ENCODE measurements at regions not wholly inside any gene's neighbourhood (a gene's known extent, or its start where the extent isn't known, plus 50 kb on each side); places are given as distances from the start of the nearest gene placed in this dataset.

- DNase-seq, result no peak
These were observed 189.7 kb downstream of the MIAT start for GRCh38 chr22:26847046-26847445.

DNA sequence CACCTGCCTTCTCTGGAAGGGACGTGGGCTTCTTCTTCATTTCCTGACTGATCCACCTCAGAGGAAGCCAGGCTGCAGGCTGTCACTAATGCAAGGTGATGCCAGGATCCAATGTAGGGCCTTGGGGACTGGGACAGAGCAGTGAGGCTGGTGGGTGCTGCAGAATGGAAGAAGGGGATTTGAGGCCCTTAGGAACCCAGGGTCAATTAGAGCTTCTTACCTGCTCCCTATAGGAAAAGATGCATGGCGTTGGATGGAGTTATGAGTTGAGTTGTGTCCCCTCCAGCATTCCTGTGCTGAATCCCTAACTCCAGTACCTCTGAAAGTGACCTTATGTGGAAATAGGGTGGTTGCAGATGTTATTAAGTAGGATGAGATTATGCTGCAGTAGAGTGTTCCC, 190.4 kb downstream of the MIAT start:
- DNase-seq, result no peak

GRCh38 chr22:26848244-26848920, 191.0 kb downstream of the MIAT start:
- no peak for DNase-seq

DNA sequence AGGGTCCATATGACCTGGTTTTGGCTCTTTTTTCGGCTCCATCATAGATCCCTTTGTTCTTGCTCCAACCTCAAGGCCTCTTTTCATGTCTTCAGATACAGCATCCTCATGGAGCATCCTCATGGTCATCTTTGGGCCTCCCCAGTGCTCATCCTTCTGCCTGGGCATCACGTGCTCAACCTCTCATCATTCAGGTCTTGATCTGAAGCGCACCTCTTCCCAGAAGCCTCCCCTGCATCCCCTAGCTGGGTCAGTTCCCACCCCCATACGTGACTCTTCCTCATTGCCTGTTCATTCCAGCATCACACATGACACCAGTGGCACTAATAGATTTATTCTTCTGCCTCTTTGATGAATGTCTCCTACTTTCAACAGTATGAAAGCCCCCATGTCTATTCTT, 192.2 kb downstream of the MIAT start:
- no peak for DNase-seq

DNA sequence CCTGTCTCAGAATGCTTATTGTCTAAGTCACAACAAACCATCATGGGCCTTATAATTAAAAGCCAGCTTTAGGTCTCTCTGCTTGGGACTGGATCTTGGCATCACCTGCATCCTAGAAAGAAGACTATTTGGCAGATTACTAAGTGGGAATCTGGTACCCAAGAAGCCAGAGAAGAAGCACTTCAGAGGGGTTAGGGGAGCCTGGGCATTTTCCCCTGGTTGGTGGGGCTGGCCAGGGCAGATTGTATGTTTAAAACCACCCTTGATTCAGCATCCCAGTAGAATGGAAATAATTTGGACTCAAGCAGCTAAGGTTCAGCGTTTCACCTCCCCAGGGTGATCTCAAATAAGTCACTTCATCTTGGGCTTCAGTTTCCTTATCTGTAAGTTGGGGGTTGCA, 193.7 kb downstream of the MIAT start:
- no peak for DNase-seq

DNA sequence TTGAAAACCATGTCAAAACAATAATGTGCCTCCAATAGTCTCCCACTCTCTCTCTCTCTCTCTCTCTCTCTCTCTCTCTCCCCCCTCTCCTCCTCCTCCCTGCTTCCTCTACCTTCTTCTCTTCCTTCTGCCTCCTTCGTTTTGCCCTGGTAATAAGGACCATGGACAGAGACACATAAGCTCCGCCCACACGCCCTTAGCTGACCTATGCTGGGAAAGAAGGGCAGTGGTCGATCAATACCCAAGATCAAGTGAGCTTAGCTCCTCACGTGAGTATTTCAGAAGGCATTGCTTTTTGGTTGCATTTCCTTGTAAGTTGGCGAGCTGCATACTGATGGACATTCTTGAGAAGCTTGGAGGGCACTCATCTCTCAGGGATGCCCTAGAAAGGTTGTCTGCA, 194.8 kb downstream of the MIAT start:
- DNase-seq, result no peak

- DNase-seq, result no peak
These were observed 195.7 kb downstream of the MIAT start for GRCh38 chr22:26853071-26853470.

GRCh38 chr22:26853495-26853894, 196.1 kb downstream of the MIAT start:
- DNase-seq, result no peak

DNA sequence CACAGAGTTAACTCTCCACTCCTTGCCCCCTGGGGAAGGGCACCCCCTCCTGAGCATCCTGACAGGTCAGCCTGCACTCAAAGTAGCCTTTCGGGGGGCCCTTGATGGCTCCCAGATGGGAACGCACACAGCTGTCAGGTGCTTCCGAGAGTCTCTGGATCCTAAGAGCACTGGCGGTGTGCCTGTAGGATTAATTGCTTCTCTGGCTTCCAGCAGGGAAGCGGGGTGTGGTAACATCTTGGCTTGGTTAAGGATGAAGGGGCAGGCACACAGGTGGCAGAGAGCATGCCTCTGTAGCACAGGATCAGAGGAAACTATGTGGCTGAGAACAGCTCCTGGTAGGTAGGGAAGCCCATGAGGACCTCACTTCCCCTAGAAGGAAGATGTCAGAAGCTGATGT, 199.8 kb downstream of the MIAT start:
- no peak for DNase-seq

DNA sequence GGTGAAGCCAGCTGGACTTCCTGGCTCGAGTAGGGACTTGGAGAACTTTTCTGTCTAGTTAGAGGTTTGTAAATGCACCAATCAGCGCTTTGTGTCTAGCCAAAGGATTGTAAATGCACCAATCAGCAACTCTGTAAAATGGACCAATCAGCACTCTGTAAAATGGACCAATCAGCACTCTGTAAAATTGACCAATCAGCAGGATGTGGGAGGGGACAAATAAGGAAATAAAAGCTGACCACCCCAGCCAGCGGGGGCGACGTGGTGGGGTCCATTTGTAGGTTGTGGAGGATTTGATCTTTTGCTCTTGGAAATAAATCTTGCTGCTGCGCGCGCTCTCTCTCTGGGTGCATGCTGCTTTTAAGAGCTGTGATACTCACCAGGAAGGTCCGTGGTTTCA, 202.9 kb downstream of the MIAT start:
- DNase-seq, result no peak

DNA sequence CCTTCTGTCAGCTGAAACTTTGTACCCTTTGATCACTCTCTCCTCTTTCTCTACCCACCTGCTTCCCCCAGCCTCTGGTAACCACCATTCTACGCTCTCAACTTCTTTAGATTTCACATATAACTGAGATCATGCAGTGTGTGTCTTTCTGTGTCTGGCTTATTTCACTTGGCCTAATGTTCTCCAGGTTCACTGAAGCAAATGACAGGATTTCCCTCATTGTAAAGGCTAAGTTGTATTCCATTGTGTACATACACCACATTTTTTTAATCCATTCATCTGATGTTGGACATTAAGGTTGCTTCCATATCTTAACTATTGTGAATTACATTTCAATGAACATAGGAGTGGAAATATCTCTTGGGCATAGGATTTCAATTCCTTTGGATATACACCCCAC, 207.6 kb downstream of the MIAT start:
- no peak for DNase-seq

DNA sequence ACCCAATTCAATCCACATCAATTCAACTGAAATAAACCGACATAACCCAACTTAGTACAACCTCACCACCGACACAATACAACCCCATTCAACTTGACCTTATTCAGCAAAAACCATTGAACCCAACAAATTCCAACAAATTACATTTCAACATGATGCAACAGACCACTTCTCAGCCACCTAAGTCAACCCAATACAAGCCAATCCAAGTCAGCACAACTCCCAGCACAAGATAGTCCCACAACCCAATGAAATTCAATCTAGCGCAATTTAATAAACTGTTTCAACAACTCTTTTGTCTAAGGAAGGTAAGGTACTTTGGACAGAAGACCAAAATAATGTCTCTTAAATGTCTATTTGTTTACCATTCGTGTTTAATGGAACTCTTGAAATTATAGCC, 226.0 kb downstream of the MIAT start:
- no peak for DNase-seq

- no peak for DNase-seq
These were observed 227.5 kb downstream of the MIAT start for GRCh38 chr22:26884921-26885320.

GRCh38 chr22:26885441-26886261, 228.3 kb downstream of the MIAT start:
- DNase-seq, result no peak

DNA sequence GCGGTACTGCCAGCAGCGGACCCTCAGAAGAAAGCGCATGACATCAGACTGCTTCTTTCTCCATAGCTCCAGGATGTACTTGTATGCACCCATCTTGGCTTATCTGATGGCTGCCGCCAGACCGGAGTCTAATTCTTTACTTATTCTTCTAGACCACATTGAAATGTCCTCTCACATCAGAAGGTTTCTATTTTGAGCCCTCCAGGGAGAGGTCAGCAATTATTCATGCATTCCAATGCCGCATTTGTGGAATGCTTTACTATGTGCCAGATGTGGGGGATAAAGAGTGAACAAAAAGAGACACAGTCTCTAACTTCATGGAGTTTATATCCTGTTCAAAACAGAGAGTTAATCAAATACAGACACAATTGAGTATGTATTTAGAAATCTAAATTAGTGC, 230.1 kb downstream of the MIAT start:
- DNase-seq, result no peak

DNA sequence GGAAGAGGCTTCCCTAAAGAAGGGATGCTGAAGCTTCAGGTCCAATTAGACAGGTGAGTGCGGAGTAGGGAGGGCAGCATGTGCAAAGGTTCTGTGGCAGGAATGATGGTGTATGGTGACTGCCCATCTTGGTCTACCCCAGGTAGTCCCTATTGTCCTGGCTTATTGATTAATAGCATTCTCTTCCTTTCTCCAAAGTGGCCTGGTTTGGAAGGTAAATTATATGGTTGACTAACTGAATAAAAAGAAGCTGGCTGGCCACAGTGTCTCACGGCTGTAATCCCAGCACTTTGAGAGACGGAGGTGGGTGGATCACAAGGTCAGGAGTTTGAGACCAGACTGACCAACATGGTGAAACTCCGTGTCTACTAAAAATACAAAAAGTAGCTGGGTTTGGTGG, 230.5 kb downstream of the MIAT start:
- DNase-seq, result no peak

DNA sequence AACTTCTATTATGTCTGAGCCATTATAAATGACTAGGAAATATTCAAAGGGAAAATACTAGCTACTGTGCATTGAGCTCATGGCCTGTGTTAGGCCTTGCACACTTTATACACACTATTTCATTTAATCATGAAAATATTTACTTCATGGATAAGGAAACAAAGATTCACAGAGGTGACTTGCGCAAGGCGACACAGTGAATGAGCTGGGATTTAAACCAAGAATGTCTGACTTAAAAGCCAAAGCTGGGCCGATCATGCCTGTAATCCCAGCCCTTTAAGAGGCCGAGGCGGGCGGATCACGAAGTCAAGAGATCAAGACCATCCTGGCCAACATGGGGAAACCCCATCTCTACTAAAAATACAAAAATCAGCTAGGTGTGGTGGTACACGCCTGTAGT, 231.5 kb downstream of the MIAT start:
- no peak for DNase-seq

GRCh38 chr22:26889802-26890201, 232.4 kb downstream of the MIAT start:
- no peak for DNase-seq

DNA sequence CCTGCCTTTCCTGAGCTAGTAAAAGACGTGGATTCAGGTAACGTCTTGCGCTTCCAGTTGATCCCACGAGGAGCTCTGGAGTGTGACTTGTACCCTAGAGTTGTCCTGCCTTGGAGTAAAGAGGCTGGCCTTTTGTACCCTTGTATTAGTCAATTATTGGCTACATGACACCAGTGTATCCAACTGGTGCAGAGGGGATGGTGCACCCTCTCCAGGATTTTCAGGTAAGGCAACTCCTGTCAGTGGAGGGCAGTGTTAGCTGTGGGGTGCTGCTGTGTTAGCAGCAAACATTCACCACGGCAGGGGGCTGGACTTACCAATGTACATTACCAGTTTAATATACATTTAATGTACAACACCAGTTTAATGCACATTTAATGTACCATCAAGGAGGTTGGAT, 233.5 kb downstream of the MIAT start:
- no peak for DNase-seq

DNA sequence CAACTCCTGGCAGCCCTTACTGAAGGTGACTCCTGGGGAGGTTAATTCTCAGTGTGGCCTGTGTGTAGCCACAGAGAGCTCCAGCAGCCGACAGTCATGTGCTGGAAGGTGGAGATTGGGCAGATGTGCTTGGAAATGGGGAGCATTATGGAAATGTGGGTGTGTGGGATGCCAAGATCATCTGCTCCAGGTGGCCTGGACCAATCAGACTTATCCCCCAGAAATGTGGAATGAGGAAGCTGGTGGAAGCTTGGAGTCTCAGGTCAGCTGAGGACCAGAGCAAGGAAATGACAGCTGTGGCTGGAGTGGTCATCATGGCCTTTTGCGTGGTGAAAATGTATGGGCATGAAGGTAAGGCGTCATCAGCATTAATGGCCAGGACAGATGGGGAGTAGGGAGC, 234.0 kb downstream of the MIAT start:
- DNase-seq, result no peak

DNA sequence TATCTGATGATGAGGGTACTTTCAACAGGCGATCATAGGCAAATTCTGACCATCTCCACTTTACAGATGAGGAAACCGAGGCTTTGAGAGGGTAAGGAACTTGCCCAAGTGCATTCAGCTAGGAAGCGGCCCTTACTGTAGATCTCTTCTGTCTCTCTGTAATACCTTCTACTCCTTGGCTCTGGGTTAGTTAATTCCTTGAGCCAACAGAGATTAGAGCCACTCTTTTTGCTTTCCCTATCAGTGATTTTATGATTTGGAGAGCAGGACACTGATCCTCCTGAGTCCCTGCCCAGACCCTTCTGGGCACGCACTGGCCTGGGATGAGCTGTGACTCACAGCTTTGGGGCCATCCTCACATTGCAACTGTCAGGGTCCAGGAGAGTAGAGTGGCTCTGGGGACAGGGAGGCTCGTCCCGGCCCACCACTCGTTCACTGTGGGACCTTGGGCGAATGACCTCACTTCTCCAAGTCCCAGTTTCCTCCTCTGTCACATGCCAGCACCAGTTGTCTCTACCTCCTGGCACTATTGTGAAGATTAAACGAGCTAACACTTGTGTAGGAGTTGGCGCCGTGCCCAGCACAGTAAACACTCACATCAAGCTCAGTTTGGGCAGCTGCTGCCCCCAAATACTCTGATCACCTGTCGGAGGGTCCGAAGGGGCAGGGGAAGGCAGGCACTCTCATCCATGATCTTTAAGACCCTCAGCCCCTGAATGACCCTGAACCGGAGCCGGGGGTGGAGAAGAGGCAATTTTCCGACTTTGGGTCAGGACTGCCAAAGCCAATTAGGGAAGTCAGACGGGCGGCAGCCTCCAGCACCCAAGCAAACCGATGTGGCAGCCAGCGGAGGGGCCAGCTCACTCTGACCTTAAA, 235.0 kb downstream of the MIAT start:
- no peak for DNase-seq

DNA sequence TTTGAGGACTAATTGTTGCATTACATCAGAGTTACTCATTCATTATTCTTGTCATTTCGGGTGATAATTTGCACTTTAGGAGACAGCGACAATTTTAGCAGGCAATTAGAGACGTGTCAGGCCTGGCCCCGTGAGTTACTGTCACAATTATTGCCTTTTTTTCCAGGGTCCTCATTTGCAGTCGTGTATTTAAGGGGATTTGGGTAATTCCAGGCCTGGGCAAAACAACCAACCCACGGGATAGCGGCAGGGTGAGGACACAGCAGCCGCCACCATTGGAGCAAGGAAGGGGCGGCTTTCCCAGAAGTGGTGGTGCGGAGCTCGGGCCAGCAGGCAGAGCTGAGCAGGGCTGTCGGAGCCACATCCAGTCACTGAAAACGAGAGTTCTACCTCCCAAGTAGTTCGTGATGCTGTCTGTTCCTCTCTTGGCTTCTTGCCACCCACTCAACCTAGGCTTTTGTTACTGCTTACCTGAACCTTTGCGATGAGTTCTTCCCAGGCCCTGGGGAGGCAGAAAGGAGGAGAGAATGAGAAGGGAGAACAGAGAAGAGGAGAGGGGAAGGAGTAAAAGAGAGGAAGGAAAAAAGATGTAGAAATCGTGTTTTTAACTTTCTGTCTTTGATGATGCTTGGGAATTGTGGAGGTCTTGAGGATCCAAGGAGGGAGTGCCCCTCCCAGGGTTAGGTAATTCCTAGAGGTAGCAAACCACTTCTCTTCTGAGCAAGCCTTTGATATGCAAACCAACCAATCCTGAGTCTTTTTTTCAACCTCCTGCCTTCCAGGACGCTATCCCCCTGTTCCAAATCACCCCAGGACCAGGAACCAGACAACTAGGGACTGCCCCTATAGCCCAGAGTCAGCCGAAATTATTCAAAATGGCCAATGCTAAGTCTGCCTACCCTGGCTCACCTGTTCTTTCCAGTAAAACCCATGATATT, 236.1 kb downstream of the MIAT start:
- no peak for DNase-seq

Data from T-helper 2 cell (primary cell).